Hematopoietic multipotent progenitor cell treated with erythropoietin and hydrocortisone succinate and interleukin-3 and kit ligand, for 4 days (in vitro differentiated cells): ENCODE measurements at regions not wholly inside any gene's neighbourhood (a gene's known extent, or its start where the extent isn't known, plus 50 kb on each side); places are given as distances from the start of the nearest gene placed in this dataset.

Source experiments
- DNase-seq: peaks from one replicate; pipeline ENCODE4 v3.0.0-alpha.2; 2015

GRCh38 chr18:78085241-78086185 is 835.9 kb downstream of the GALR1 start:
- no peak for DNase-seq

DNA sequence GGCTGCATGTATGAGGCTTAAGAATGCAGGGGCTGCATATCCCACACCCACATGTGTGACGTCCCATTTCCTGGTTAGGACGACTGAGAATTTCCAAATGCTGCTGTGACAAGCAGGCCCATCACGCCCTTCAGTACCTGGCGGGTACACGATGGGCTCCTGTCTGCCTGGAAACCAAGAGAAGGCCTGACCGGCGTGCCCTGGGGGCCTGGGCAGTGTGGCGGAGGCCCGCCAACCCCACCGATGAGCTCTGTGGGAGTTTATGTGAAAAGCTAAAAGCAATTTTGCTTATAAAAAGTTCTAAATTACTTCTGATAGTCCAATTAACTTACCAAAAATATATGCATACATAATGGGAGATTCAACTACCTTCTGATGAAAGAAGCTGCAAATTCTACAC is 837.3 kb downstream of the GALR1 start:
- no peak for DNase-seq

DNA sequence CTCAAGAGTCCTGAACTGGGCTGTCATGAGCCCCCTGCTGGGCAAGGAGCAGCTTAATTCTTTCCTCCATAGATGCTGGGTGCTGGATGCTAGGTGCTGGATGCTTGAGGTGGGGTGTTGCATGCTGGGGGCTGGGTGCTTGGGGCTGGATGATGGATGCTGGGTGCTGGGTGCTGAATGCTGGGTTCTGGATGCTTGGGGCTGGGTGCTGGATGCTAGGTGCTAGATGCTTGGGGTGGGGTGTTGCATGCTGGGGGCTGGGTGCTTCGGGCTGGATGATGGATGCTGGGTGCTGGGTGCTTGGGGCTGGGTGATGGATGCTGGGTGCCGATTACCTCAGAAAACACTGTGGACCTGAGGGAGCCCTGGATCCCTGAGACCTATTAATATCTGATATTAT is 837.7 kb downstream of the GALR1 start:
- peak; percentile 9 for DNase-seq

GRCh38 chr18:78090584-78090983 is 840.9 kb downstream of the GALR1 start:
- DNase-seq = no peak

- no peak for DNase-seq
Measured at GRCh38 chr18:78092901-78093300, 843.3 kb downstream of the GALR1 start.

DNA sequence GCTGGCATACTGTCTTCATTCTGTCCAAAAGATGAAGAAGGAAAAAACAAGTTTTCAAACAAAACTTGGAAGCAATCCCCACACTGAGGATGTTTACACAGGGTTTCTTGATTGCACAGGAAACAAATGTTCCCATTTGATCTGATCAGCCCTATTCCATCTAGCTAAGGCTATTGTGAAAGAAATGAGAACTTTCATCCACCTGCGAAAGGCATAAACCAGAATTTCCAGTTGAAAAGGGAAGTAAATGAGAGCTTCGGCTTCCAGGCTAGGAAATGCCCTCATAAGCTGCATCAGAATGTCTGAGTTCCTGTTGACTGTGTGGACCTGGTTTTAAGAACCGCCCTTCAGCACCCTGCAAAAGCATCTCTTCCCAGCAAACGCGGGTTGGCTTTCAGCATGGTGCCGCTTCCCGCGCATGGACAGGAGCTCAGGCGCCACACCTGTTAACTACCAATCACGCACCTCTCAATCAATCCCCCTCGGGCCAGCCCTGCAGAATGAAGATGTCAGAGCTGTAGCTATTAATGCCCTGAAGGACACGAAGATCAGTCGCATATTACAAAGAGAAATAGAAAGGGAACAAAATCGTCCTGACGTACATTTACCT is 850.4 kb downstream of the GALR1 start:
- no peak for DNase-seq

DNA sequence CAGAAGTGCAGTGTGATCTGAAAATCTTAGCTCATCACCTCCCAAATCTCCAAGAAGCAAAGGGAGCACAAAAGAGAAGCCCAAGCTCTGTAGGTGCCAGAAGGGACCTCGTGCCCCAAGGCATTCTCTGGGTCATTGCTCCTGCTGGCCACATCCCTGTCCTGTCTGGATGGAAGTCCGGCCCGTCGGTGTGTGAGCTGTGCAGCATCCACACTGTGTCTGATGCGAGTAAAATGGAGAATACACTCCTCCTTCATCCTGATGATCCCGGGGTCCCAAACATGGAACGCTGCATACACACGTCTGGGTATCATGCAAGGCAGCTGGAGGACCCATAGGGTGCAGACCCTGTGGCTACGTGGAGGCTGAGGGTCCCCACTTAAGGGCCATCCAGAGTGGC is 851.4 kb downstream of the GALR1 start:
- no peak for DNase-seq

DNA sequence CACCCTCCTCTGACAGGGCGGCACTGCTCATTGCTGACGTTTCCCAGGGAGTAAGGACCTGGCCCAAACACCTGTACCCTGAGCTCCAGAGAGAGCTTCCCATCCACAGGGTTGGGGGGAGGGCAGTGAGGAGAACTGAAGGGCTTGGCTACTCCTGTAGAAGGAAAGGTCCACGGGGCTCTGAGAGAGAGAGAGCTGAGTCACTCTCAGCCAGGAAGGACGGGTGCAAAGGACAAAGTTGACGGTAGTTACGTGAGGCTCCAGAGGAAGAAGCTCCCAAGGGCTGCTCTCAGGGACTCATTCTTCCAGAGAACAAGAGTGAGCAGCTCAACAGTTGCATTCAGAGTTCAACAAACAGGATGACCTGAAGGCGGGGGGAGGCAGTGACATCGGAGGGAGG is 852.5 kb downstream of the GALR1 start:
- no peak for DNase-seq

DNA sequence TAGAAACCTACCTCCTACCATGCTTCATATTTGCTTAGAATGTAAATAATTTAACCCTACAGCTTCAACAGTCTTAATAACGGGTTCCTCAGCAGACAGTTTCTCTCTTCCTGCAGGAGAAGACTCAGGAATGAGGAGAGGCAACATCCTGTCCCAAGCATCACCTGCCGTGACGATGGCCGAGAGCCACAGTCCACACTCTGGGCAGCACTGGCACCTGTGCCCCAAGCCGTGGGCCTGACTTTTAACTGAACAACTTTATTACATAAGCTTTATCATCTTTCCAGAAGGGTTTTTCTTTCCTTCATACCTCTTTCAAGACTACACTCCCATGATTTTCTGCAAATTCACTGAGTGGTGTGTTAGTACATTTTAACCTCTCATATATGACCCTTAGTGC is 856.0 kb downstream of the GALR1 start:
- no peak for DNase-seq

GRCh38 chr18:78106946-78107345 is 857.3 kb downstream of the GALR1 start:
- DNase-seq = no peak

DNA sequence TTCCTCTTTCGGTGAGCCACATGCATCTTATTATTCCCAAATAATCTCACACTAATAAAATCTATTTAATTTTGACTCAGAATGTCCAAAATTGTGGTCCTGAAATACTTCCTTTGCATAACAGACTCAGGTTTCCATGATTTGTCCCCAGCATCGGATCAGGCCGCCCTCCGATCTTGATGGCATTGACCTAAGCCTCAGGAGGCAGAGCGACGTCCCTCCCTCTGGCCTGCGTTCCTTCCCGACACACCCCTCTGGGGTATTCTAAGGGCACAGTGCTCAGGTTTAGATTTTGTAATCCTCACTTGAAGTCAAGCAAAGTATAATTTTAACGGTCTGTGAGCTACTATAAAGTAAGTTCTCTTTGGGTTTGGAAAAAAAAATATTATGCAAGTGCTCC is 857.7 kb downstream of the GALR1 start:
- no peak for DNase-seq

DNA sequence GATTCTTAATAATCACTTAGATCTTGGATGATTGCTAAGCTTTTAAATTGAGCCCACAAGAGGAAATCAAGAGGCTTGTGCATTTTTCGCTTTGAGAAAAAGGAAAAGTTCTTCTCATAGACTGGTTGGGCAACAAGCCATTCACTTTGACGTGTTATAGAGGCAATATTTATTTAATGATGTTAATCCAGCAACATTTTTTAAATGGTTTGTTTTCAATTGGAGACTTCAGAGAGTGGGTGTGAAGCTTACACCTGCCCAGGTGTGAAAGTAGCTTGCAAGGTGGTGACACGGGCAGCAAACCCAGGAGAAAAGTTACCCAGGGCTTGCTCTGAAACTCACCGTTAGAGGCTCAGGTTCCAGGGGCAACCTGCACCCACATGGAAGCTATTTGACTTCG is 858.9 kb downstream of the GALR1 start:
- DNase-seq = no peak

GRCh38 chr18:78113136-78113939 is 863.7 kb downstream of the GALR1 start:
- DNase-seq = no peak

DNA sequence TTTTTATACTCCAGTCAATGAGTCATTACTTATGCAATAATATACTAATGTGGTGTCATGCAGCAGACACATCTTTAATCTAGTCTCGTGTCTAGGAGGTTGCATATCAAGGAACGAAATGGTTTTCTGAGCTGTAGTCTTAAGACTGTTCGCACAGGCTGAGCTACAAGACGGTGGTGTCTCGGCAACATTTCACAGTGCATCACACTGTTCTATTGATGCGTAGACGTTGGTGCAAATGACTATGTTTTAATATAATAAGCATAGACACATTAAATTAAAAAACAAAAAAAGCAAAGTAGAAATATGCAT is 864.2 kb downstream of the GALR1 start:
- DNase-seq = no peak

DNA sequence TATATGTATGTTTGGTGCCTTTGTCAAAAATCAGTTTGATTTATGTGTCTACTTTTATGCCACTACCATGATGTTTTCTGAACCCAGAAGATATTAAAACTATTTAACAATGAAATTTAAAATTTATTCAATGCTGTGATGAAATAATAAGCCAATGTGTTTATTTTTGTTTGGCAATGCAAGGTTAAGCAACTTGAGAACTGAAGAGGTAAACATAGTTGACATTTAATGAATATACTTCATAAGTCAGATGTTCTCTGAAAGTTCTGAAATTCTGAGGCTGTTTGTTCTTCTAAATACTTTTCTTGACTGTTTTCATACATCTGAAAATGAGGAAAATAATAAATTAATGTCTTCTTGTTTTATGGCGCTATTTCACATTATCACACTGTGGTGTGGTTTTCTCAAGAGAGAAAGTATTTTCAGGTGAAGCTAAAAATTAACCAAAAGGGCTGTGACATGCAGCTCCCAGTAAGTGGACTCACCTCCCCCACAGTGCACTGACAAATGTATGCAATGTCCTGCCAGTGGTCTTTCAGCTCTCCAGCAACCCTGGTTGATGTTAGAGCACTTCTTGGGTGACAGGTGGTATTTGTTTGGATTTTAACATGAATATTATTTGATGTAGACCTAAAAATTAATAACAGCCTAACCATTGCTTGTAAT is 863.6 kb upstream of the SALL3 start:
- no peak for DNase-seq

GRCh38 chr18:78123144-78123909 is 856.3 kb upstream of the SALL3 start:
- no peak for DNase-seq

DNA sequence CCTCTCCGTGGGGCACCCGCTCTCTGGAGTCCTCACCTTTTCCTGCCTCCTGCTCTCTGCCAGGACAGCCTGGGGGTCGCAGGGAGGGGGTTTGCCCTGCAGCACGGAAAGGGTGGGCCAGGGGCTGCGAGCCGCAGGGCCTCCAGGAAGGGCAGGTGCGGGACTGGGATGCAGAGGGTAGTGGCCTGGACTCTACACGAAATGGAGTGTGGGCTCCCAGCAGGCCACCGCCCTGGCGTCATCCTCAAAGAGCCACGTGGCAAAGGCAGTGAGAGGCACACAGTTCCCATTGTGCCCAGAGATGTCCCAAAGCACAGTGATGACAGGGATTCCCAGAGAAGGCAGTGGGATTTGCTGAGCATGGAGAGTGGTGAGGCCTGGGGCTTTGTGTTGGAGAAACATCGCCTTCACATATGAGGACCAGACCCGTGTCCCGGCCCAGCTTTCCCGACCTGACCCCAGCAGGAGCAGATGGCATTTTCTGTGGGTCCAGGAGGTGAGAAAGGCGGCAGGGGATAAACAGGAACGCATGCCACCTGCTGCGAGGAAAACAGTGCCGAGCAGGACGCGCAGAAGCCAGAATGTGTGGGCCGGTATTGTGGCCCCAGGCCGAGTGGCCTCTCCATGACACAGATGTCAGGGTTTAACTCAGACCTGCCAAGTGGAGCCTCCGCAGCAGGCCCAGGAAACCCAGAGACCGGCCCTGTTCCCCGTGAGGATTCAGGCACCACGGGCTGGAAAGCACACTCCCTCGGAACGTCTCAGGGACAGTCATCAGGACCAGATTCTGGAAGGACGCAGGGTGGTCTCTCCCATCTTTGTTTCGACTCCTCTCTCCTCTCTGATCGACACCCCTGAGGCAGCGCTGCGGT is 855.5 kb upstream of the SALL3 start:
- no peak for DNase-seq

GRCh38 chr18:78125206-78125896 is 854.3 kb upstream of the SALL3 start:
- no peak for DNase-seq

- no peak for DNase-seq
Measured at GRCh38 chr18:78126106-78126505, 853.5 kb upstream of the SALL3 start.

- no peak for DNase-seq
Measured at GRCh38 chr18:78126536-78126935, 853.1 kb upstream of the SALL3 start.

GRCh38 chr18:78127041-78127440 is 852.6 kb upstream of the SALL3 start:
- DNase-seq = no peak
